Mesothelial cell of epicardium (in vitro differentiated cells): ENCODE measurements at regions not wholly inside any gene's neighbourhood (a gene's known extent, or its start where the extent isn't known, plus 50 kb on each side); places are given as distances from the start of the nearest gene placed in this dataset.

Experiments
- DNase-seq, 2 experiments: peaks; one replicate each; pipeline ENCODE4 v3.0.0; 2021; ENCODE audit warnings: low spot score in 2 of 2; ENCODE audit not compliant: unreplicated experiment in 2 of 2
- H3K27ac Mint-ChIP-seq: 2 replicates; pipeline ENCODE4 v1.8.0; 2021; ENCODE audit warnings: mixed read lengths
- H3K27me3 Mint-ChIP-seq: 2 replicates; pipeline ENCODE4 v1.8.0; 2021; ENCODE audit warnings: low read depth, mixed read lengths
- H3K36me3 Mint-ChIP-seq: 2 replicates; pipeline ENCODE4 v1.8.0; 2021; ENCODE audit warnings: mixed read lengths
- H3K4me1 Mint-ChIP-seq: 2 replicates; pipeline ENCODE4 v1.8.0; 2021; ENCODE audit warnings: mixed read lengths
- H3K4me3 Mint-ChIP-seq: 2 replicates; pipeline ENCODE4 v1.8.0; 2021; ENCODE audit warnings: mild to moderate bottlenecking, moderate library complexity, mixed read lengths
- H3K9me3 Mint-ChIP-seq: 2 replicates; pipeline ENCODE4 v1.8.0; 2021; ENCODE audit warnings: mixed read lengths
- TF ChIP-seq, protein P1 (sequence below): fragments of 200-600 bp; sonication (generic); IDR thresholded peaks from one replicate; pipeline ENCODE4 v1.5.0; 2021; ENCODE audit warnings: antibody characterized with exemption; ENCODE audit not compliant: unreplicated experiment

DNA sequence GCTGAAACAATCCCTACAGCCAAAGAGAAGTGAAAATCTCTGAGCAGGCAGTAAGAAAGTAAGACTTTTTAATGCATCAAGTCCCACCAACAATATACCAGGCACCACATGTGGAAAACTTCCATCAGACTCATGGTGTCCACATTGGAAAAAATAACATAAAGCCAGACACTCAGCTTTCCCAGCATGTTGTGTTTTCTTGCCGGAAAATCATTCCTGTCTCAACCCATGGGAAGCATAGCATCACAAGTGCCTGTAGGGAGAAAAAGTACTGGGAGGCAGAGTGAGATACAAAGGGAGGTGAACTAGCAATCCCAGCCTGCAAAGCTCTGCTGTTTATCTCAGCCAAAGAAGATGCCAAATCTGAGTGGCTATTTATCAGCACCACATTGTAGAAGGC, 868.9 kb downstream of the SI start:
- no peaks in the 10 kb centered on the region for H3K27me3 Mint-ChIP-seq
- TF ChIP-seq, protein P1, sequence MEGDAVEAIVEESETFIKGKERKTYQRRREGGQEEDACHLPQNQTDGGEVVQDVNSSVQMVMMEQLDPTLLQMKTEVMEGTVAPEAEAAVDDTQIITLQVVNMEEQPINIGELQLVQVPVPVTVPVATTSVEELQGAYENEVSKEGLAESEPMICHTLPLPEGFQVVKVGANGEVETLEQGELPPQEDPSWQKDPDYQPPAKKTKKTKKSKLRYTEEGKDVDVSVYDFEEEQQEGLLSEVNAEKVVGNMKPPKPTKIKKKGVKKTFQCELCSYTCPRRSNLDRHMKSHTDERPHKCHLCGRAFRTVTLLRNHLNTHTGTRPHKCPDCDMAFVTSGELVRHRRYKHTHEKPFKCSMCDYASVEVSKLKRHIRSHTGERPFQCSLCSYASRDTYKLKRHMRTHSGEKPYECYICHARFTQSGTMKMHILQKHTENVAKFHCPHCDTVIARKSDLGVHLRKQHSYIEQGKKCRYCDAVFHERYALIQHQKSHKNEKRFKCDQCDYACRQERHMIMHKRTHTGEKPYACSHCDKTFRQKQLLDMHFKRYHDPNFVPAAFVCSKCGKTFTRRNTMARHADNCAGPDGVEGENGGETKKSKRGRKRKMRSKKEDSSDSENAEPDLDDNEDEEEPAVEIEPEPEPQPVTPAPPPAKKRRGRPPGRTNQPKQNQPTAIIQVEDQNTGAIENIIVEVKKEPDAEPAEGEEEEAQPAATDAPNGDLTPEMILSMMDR, result no peak
- H3K4me3 Mint-ChIP-seq, result no peak overlapping the region
- no peak for DNase-seq
- H3K9me3 Mint-ChIP-seq, result peaks cover 7% of the 10 kb centered on the region
- no peak overlapping the region for H3K27ac Mint-ChIP-seq
- no peaks in the 10 kb centered on the region for H3K36me3 Mint-ChIP-seq
- no peaks in the 10 kb centered on the region for H3K4me1 Mint-ChIP-seq

DNA sequence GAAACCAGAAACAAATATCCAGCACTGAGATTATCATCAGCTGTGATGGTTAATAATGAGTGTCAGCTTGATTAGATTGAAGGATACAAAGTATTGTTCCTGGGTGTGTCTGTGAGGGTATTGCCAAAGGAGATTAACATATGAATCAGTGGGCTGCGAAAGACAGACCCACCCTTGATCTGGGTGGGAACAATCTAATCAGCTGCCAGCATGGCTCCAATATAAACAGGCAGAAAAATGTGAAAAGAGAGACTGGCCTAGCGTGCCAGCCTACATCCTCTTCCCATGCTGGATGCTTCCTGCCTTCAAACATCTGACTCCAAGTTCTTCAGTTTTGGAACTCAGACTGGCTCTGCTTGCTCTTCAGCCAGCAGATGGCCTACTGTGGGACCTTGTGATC, 869.5 kb downstream of the SI start:
- Mint-ChIP-seq H3K4me3 (no peak overlapping the region), H3K9me3 (peaks cover 7% of the 10 kb centered on the region), H3K27me3 (no peaks in the 10 kb centered on the region), H3K36me3 (no peaks in the 10 kb centered on the region), H3K4me1 (no peaks in the 10 kb centered on the region), H3K27ac (no peak overlapping the region)
- DNase-seq, result no peak
- TF ChIP-seq, protein P1, result no peak

DNA sequence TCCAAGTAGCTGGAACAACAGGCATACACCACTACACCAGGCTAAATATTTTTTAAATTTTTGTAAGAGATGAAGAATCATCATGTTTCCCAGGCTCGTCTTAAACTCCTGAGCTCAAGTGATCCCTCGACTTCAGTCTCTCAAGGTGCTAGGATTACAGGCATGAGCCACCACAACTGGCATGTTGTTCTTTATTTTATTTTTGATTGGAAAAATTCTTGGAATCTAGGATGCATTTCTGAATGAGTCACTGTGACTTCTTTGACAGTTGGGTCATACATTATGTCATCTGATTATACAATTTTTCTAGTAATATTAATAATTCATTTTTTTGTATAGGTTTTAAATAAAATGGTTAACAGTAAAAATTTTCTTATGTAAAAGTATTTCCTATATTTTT, 870.2 kb downstream of the SI start:
- no peak overlapping the region for H3K27ac Mint-ChIP-seq
- no peak overlapping the region for H3K4me3 Mint-ChIP-seq
- no peak for DNase-seq
- TF ChIP-seq, protein P1, result no peak
- no peaks in the 10 kb centered on the region for H3K4me1 Mint-ChIP-seq
- no peaks in the 10 kb centered on the region for H3K36me3 Mint-ChIP-seq
- peaks cover 7% of the 10 kb centered on the region for H3K9me3 Mint-ChIP-seq
- H3K27me3 Mint-ChIP-seq, result no peaks in the 10 kb centered on the region

DNA sequence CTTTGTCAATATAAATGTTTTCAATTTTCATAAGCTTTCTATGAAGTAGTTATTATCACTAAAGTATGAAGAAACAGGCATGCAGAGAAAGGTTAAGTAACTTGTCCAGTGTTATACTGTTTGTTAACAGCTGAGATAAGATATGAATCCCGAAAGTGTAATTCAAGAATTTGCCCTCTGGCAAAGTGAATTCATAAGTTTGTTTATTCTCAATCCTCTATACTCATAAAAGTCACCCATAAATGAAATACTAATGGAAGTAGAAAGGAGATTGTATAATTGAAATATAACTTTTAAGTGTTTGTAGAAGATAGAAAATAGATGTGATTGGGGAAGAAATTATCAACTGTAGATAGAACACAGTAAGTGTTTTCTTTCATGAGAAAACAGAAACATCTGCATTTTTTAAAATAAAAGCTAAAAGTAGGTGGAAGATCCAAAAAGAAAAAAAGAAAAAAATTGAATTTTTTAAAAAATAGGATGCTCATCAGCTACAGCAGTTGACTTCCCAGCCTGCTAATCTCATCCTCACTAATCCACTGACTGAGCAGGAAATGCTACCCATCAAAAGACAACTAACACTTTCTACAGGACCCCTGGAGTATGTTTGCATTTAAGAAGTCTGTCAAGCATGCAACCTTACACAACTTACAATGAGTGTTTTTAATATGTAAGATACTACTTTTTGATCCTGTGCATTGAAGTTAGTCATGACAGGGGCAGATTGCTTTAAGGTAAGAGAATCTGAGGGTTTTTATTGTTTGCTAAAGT, 878.1 kb downstream of the SI start:
- H3K4me3 Mint-ChIP-seq, result no peak overlapping the region

DNA sequence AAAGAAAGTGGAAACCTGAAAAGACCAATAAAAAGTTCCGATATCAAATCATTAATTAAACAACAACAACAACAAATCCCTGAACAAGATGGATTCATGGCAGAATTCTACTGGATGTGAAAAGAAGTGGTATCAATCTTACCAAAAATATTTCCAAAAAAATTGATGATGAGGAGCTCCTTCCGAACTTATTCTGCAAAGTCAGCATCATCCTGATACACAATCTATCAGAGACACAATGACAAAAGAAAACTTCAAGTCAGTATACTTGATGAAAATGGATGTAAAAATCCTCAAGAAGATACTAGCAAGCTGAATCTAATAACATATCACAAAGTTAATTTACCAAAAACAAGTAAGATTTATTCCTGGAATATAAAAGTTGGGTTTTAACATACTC, 881.8 kb downstream of the SI start:
- no peaks in the 10 kb centered on the region for H3K36me3 Mint-ChIP-seq
- no peaks in the 10 kb centered on the region for H3K27me3 Mint-ChIP-seq
- no peak overlapping the region for H3K27ac Mint-ChIP-seq
- no peaks in the 10 kb centered on the region for H3K9me3 Mint-ChIP-seq
- TF ChIP-seq, protein P1, result no peak
- DNase-seq, result no peak
- H3K4me1 Mint-ChIP-seq, result peaks cover 8% of the 10 kb centered on the region
- H3K4me3 Mint-ChIP-seq, result no peak overlapping the region

More for the DNA sequence above, 878.1 kb downstream of the SI start:
- no peaks in the 10 kb centered on the region for H3K9me3 Mint-ChIP-seq
- peaks cover 8% of the 10 kb centered on the region for H3K4me1 Mint-ChIP-seq
- H3K36me3 Mint-ChIP-seq, result no peaks in the 10 kb centered on the region
- DNase-seq, result no peak
- TF ChIP-seq, protein P1, result no peak
- H3K27ac Mint-ChIP-seq, result no peak overlapping the region
- H3K27me3 Mint-ChIP-seq, result no peaks in the 10 kb centered on the region
